Stimulated activated CD4-positive, alpha-beta T cell treated with anti-CD3 and anti-CD28 coated beads, Interleukin-1b, Interleukin-23, amount 100 ng/mL, for 48 hours (primary cell): ENCODE measurements at regions not wholly inside any gene's neighbourhood (a gene's known extent, or its start where the extent isn't known, plus 50 kb on each side); places are given as distances from the start of the nearest gene placed in this dataset.

Source experiments
- DNase-seq: peaks from one replicate; pipeline ENCODE4 v3.0.0-alpha.2; 2020

DNA sequence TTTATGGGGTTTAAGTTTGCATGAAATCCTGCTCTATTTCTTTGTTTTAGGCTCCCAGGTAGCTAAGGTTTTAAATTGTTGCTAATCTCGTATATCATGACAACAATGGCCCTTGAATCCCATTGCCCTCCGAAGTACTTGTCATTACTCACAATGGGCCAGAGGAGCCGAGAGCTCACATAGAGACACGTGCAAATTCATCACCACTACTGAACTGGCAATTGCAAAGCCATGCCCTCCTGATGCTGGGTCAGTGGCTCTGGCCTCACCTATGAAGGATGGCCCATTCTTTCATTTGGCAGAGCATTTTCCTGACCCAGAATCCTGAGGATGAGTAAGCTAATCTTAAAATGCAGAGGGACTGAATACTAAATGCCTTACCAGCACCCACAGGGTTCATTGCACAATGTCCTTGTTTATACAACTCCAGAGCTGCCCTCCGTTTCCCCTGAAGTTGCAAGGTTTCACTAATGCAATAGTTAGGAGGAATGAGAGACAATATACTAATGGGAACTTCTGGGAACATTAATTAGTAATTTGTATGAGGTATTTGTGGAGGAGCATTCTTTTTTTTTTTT is 71.6 kb upstream of the GAREM1 start:
- no peak for DNase-seq

DNA sequence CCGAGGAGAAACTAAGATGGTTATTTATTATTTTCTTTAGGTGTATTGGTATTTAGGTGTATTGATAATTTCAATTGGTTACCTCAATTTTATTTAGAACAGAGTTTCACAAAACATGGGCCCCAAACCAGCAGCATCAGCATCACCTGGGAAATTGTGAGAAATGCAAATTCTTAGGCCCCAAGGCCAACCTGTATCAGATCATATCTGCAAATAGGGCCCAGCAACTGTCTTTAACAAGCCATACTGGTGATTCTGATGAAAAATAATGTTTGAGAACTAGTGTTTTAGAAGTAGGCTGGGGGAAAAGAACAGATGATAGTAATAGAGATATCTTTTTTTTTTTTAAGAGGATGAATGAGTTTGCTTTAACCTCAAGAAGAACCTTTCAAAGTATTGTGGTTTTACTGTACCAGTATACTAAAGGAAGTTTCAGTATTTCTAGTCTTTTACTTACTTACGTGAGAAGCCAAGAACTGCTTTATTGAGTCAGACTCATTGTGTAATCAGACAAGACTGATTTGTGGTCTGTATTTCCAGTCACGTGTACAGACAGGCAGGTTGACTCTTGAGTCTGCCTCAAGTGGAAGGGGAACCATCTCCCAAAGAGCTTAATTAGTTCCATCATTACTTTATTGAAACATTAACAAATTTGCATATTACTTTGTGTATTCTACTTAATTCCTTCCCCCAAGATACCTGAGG is 60.4 kb upstream of the GAREM1 start:
- no peak for DNase-seq

DNA sequence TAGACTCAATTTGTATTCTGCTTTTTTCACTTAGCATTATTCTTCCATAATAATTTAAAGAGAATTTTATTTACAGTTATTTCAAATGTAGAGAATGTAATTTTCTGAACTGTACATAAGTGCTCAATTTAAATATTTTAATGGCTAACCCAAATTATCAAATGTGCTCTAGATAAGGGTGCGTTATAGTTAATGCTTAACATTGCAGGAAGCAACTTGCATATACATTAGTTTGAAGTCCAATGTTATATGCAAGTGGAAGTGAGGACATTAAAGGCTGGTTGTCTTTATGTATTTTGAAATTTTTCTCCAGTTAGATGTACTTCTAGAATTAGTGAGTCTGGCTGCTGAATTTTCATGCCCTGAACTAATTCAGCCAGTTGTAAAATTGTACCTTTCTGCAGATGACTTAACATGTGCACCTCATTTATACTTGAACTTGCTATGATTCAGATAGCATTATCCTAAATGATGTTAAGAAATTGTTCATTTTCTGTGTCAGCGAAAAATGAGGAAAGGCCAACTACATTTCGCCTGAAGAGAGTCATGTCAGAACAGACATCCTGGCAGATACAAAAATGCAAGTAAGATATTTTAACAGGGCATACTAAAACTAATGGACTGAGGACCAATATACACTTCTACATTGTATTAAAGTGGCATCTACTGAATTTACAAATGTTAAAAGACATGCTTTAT is 59.2 kb upstream of the GAREM1 start:
- DNase-seq: no peak

DNA sequence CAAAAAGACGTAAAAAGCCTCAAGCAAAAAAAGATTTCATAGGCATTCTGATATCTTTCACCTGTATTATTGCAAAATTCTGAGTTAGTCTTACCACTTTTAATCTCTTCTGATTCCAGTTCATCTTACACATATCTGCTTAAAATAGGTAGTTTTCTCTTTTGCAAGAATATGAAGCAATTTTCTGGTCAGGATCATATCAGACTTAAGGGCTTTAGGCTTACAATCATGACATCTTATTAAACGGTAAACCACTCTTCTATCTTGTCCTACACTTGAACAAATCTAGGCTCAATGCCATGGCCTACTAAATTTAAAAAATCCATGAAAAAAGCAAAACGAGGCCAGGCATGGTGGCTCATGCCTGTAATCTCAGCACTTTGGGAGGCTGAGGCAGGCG is 50.1 kb upstream of the GAREM1 start:
- DNase-seq: no peak
